HL-60 (cell line): ENCODE measurements at regions not wholly inside any gene's neighbourhood (a gene's known extent, or its start where the extent isn't known, plus 50 kb on each side); places are given as distances from the start of the nearest gene placed in this dataset.

Experiments
- DNase-seq, 2 experiments: peaks; one replicate each; pipeline ENCODE4 v3.0.0-alpha.2; 2010 to 2020; ENCODE audit warnings: low read depth in 1 of 2, low spot score in 1 of 2
- H3K27ac ChIP-seq: fragments of 250-450 bp; sonication (Bioruptor Pico); replicated peaks from 2 replicates; pipeline ENCODE4 v1.5.1; 2020; ENCODE audit warnings: mild to moderate bottlenecking, moderate library complexity
- H3K27me3 ChIP-seq: fragments of 250-450 bp; sonication (Bioruptor Pico); 2 replicates; pipeline ENCODE4 v1.5.1; 2021; ENCODE audit warnings: mild to moderate bottlenecking, moderate library complexity; ENCODE audit not compliant: insufficient read depth, poor library complexity, severe bottlenecking
- H3K4me3 ChIP-seq: replicated peaks from 2 replicates; pipeline ENCODE4 v1.5.1; 2011; ENCODE audit warnings: mild to moderate bottlenecking, control low read depth, low read length; ENCODE audit not compliant: insufficient read depth
- CTCF ChIP-seq: IDR thresholded peaks from one replicate; pipeline ENCODE4 v1.5.1; 2011; ENCODE audit warnings: low read length, control low read depth, inconsistent platforms; ENCODE audit not compliant: insufficient read depth
- GABPA ChIP-seq: IDR thresholded peaks from 2 replicates; pipeline ENCODE4 v1.6.1; 2012; ENCODE audit warnings: low read depth
- POLR2AphosphoS5 ChIP-seq: IDR thresholded peaks from 2 replicates; pipeline ENCODE4 v1.6.1; 2012; ENCODE audit warnings: low read depth
- REST ChIP-seq: IDR thresholded peaks from 2 replicates; pipeline ENCODE4 v1.6.1; 2012; ENCODE audit warnings: low read depth; ENCODE audit not compliant: insufficient replicate concordance
- SPI1 ChIP-seq: IDR thresholded peaks from 2 replicates; pipeline ENCODE4 v1.6.1; 2012; ENCODE audit warnings: low read depth, mild to moderate bottlenecking, borderline replicate concordance

- no peak for DNase-seq
- H3K4me3 ChIP-seq = no peak overlapping the region
- no peaks in the 10 kb centered on the region for H3K27me3 ChIP-seq
- H3K27ac ChIP-seq = no peak overlapping the region
- TF ChIP-seq CTCF (no peak), REST (no peak), GABPA (no peak), POLR2AphosphoS5 (no peak), SPI1 (no peak)
Measured at GRCh38 chr15:72979791-72980190, 72.5 kb upstream of the NEO1 start.

- H3K27ac ChIP-seq = no peak overlapping the region
- H3K27me3 ChIP-seq = no peaks in the 10 kb centered on the region
- H3K4me3 ChIP-seq = no peak overlapping the region
- no peak for DNase-seq
- TF ChIP-seq GABPA (no peak), CTCF (no peak), POLR2AphosphoS5 (no peak), SPI1 (no peak), REST (no peak)
Measured at GRCh38 chr15:72979308-72979707, 73.0 kb upstream of the NEO1 start.

- Histone ChIP-seq H3K27me3 (no peaks in the 10 kb centered on the region), H3K4me3 (no peak overlapping the region), H3K27ac (no peak overlapping the region)
- DNase-seq = no peak
- TF ChIP-seq SPI1 (no peak), POLR2AphosphoS5 (no peak)
Measured at GRCh38 chr15:72978223-72978622, 74.0 kb upstream of the NEO1 start.

GRCh38 chr15:72972362-72972761 is 79.9 kb upstream of the NEO1 start:
- peaks cover 3% of the 10 kb centered on the region for H3K27me3 ChIP-seq
- no peak for TF ChIP-seq REST
- no peak overlapping the region for H3K4me3 ChIP-seq
- DNase-seq = no peak
- no peak overlapping the region for H3K27ac ChIP-seq
